ENCODE measurements at regions not wholly inside any gene's neighbourhood (a gene's known extent, or its start where the extent isn't known, plus 50 kb on each side); places are given as distances from the start of the nearest gene placed in this dataset.
"Not testable (repeated sequence)": the region's sequence is repeated elsewhere in the genome, so short reads cannot be mapped to it uniquely, and the experiment has no call there.

- DNase-seq = no peak
Measured at GRCh38 chr16:54879681-54880080, 51.0 kb upstream of the IRX5 start.

DNA sequence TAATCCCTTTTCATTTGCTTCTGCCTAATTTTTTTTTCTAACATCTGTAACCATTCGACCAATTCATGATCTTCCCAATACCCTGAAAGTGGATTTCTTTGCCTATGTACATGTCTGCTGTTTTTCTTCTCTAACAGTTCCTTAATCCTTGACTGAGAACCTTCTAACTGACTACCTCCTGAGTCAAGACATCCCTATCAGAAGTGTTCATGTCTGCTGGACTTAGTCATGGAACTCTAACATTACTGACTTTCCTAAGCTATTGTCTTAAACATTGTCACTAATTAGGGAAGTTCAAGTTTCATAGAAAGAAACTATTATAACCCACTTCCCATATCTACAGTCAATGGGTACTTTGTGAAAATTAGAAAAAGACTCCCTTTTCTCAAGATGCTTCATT lies 52.4 kb upstream of the IRX5 start:
- no peak for DNase-seq

- DNase-seq = no peak
Measured at GRCh38 chr16:54875443-54875842, 55.2 kb upstream of the IRX5 start.

DNA sequence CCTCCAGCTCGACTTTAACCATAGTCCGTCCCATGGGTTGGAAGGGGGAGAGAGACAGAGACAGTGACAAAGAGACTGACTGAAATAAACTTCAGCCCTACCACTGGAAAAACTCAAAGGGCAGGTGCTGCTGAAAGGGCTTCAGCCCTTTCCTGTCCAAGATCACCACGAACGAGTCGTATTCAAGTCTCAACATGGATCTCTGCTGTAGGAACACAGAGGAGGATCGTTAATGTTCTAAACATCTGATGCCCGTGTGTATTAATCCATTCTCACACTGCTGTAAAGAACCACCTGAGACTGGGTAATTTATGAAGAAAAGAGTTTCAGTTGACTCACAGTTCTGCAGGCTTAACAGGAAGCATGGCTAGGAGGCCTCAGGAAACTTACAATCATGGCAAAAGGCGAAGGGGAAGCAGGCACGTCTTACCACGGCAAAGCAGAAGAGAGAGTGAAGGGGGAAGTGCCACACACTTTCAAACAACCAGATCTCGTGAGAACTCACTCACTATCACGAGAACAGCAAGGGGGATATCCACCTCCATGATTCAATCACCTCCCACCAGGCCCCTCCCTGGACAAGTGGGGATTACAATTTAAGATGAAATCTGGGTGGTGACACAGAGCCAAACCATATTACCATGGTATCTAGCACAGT lies 56.8 kb upstream of the IRX5 start:
- not testable (repeated sequence) for DNase-seq

DNA sequence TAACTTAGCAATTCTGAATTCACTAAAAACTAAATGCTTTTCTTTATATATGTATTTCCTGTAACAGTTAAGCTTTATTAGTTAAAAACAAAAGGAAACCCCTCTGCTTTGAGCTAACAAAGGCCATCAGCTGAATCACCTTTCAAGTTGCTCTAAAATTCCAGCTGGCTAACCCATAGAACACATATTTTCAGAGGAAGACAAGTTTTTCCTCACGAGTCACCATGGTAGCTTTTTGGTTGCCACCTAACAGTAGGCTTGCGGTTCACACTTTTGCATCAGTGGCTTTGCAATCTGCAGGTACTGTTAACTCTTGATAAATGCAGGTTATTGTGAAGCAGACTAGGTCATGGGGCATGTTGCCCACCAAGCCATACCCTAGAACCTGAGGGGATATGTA lies 57.6 kb upstream of the IRX5 start:
- no peak for DNase-seq

DNA sequence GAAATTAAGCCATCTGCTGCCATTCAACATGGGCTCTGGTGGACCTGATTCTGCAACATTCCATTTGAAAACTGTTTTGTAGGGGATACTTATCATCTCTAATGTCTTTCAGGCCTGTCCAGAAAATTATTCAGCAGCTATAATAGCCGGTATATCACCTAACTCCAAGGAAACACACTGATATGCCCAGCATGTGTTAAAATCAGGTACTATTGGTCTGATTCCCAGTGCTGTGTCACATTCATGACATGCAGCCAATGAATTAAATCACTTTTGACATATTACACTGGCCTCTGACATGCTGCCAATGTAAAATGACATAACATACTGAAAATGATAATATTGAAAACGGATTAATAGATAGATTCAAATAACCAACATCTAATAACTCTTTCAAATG lies 60.5 kb upstream of the IRX5 start:
- no peak for DNase-seq

- no peak for DNase-seq
Measured at GRCh38 chr16:54867302-54867832, 63.3 kb upstream of the IRX5 start.

- DNase-seq = no peak
Measured at GRCh38 chr16:54862529-54862928, 68.1 kb upstream of the IRX5 start.

DNA sequence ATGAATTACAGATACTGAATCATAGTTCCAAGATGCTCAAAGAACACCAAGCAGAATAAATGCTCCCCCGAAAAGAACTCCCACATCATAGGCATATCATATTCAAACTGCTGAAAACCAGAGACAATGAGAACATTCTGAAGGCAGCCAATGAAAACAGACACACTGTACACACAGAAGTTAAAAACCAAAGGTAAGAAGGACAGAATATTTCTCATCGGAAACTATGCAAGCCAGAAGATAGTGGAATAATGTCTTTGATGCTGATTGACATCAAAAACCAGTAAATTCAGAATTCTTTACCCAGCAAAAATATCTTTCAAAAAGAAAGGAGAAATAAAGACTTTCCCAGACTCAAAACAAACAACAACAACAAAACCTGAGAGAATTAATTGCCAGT lies 73.8 kb upstream of the IRX5 start:
- no peak for DNase-seq

- no peak for DNase-seq
Measured at GRCh38 chr16:54847609-54848008, 83.1 kb upstream of the IRX5 start.

- DNase-seq = peak; percentile 20
Measured at GRCh38 chr16:54847207-54847606, 83.5 kb upstream of the IRX5 start.

DNA sequence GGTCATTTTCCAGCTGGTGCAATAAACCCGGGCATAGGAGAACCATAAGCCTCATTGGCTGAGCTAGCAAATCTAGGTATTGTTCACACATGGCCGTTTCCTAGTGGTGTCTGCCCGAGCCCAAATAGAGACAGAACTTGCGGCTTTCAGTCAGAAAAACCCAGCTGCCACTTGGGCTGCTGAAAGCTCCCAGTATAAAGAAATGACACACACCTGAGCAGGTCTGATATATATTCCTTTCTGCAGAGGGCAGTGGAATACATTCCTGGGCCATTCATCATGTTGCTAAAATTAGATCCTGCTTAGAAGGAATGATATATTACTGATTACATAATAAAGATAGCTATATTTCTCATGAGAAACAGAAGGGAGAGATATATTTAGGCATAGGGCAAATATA lies 83.9 kb upstream of the IRX5 start:
- no peak for DNase-seq

GRCh38 chr16:54843424-54843750 lies 87.3 kb upstream of the IRX5 start:
- no peak for DNase-seq

GRCh38 chr16:54842743-54843423 lies 87.8 kb upstream of the IRX5 start:
- no peak for DNase-seq

DNA sequence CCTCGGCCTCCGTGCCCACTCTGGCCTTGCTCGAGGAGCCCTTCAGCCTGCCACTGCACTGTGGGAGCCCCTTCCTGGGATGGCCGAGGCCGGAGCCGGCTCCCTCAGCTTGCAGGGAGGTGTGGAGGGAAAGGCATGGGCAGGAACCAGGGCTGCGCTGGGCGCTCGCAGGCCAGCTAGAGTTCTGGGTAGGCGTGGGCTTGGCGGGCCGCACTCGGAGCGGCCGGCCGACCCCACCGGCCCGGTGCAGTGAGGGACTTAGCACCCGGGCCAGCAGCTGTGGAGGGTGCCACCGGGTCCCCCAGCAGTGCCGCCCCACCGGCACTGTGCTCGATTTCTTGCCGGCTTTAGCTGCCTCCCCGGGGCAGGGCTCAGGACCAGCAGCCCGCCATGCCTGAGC lies 101.0 kb upstream of the IRX5 start:
- no peak for DNase-seq

DNA sequence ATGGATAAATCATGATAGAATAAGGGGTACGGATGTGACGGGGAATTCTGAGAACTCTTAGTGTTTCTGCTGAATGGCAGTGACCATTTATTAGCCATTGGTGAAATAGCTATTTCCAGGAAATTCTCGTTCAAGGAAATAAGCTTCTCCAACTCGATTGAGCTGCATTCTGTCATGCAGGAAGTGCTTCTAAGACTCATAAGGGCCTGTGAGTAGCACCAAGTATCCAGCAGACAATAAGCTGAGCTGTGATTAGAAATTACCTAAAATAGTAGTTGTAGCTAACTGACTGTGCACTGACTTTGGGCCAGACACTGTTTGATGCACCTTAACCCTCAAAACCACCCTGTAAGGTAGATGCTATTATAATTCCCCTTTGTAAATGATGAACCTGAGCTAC lies 107.8 kb upstream of the IRX5 start:
- DNase-seq = no peak

DNA sequence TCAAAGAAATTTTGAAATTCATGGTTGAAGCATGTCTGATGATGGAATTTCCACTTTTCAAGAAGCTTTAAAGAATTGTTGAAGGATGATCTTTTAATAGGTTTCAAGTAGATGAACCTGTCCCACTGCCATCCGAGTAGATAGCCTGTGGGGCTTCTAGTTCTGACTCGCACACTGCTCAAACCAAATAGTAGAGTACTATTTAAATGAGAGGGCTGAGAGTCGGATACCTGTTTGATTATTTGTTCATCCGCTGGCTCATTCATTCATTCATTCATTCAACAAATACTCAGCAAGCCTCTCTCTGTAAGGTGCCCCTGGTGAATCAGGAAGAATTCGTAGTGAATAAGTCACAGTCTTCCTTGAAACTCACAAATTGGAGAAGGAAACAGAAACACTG lies 108.2 kb upstream of the IRX5 start:
- no peak for DNase-seq

DNA sequence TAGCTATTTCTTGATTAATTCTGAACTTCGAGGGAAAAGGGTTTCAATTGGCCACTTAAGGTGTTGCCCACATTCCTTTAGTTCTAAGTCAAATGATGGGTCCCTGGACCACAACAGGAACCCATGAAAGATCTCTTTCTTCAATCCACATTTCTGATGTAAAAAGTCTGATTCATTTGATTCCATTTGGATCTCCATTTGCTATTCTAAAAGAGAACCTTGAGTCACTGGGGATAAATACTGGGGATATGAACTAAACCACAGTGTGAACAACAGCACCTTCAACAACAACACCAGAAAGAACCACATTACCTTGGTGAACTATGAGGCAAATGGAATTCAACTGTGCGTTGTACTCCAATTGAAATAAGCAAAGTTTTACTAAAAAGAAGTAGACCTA lies 108.9 kb upstream of the IRX5 start:
- no peak for DNase-seq

- DNase-seq = no peak
Measured at GRCh38 chr16:54817940-54818574, 112.6 kb upstream of the IRX5 start.

DNA sequence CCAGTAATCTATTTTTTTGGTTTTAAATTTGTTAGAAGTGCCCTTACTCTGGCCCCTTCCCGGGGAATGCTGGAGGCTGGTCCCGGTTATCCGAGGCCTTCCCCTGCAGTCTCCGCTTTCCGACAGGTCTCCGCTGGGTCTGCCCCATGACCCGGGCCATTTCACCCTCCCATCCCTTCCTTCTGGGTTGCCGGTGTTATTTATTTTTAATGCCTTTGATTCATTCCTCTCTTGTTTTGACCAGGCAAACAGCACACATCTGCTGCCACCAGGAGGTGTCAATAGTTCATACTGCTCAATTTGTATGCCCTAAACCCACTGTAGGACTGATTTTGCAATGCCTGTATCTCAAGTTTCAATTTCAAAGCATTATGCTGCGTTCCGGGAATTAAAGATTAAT lies 113.2 kb upstream of the IRX5 start:
- DNase-seq = no peak

DNA sequence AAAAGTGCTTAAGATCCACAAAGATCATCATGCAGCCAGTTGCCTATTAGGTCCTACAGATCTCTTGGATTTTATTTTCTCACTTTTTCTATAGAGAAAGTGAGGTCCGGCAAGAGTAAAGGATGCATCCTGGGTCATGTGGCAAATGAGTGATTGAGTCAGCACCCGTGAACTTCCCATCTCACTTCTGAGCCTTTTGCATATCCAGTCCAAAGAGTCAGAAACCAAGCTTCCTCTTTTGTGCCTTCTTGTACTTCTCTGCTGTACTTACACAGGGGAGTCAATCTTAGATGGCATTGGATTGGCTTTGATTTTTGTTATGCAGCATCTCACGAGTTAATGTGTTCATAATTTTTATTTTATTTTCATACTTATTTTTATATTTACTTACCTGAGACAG lies 114.2 kb upstream of the IRX5 start:
- no peak for DNase-seq

DNA sequence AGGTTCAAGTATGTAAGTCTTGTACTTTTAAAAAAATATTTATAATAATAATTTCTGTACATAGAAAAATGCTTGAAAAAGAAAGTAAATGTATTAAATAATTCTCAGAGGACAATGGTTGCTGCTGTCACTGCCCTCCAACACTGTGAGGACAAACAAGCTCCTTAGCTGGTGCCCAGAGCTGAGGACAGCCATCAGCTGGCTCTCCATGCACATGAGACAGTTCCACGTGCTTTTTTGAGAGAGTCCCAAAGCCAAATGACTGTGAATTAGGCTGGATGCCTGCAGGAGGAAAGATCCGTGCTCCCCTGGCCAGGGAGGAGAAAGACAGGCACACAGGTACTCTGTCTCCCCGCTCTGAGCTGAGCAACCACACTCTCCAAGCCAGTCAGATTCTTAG lies 115.5 kb upstream of the IRX5 start:
- DNase-seq = no peak

DNA sequence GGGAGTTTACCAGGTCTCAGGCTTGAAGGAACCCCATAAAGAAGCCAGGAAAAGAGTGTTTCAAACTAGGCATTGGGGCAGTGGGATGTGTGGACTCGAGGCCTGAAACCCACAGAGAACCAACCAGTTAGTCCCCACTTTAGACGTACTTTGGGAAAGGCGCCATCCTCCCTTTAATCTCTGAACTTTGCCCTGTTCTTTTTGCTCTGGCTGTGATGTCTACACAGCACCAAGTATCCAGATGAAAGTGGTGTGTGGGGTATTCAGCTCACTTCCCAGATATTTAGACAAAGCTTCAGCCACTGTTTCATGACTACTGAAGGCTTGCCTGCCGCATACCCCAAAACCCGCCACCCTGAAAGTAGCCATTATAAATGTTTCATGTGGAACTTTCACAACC lies 116.9 kb upstream of the IRX5 start:
- DNase-seq = no peak

GRCh38 chr16:54812229-54812628 lies 118.4 kb upstream of the IRX5 start:
- DNase-seq = no peak

- DNase-seq = no peak
Measured at GRCh38 chr16:54808890-54809289, 121.8 kb upstream of the IRX5 start.
